PC-3 (cell line): ENCODE measurements at regions not wholly inside any gene's neighbourhood (a gene's known extent, or its start where the extent isn't known, plus 50 kb on each side); places are given as distances from the start of the nearest gene placed in this dataset.

Source experiments
- CTCF ChIP-seq: fragments of 300-600 bp; sonication (generic); conservative IDR thresholded peaks from 2 replicates; pipeline ENCODE4 v1.5.1; 2017; ENCODE audit warnings: antibody characterized with exemption, low read depth, mild to moderate bottlenecking, low read length
- EZH2 ChIP-seq: fragments of 300-600 bp; sonication (generic); IDR thresholded peaks from one replicate; pipeline ENCODE4 v1.6.1; 2017; ENCODE audit warnings: antibody characterized with exemption, mild to moderate bottlenecking, low read length; ENCODE audit not compliant: unreplicated experiment

GRCh38 chr4:15297344-15297743 is 130.5 kb upstream of the C1QTNF7 start:
- no peak for TF ChIP-seq CTCF
- TF ChIP-seq EZH2: no peak
